22Rv1 (cell line): ENCODE measurements at regions not wholly inside any gene's neighbourhood (a gene's known extent, or its start where the extent isn't known, plus 50 kb on each side); places are given as distances from the start of the nearest gene placed in this dataset.

Experiments
- H3K27ac ChIP-seq: fragments of 450-650 bp; 2 replicates; pipeline ENCODE4 v1.5.1; 2017
- CTCF ChIP-seq: fragments of 450-650 bp; IDR thresholded peaks from 2 replicates; pipeline ENCODE4 v1.5.1; 2017; ENCODE audit warnings: mild to moderate bottlenecking
- ZFX ChIP-seq: fragments of 450-650 bp; IDR thresholded peaks from 2 replicates; pipeline ENCODE4 v1.6.1; 2017; ENCODE audit warnings: antibody characterized with exemption, borderline replicate concordance

- TF ChIP-seq ZFX = no peak
- no peak overlapping the region for H3K27ac ChIP-seq
Observed at GRCh38 chr3:168384990-168385389, 289.3 kb upstream of the GOLIM4 start.

- H3K27ac ChIP-seq = no peak overlapping the region
- TF ChIP-seq ZFX = no peak
- TF ChIP-seq CTCF = no peak
Observed at GRCh38 chr3:168383573-168383972, 287.8 kb upstream of the GOLIM4 start.

GRCh38 chr3:168371846-168372245 is 276.1 kb upstream of the GOLIM4 start:
- no peak overlapping the region for H3K27ac ChIP-seq
- no peak for TF ChIP-seq CTCF
- no peak for TF ChIP-seq ZFX

GRCh38 chr3:168364967-168365366 is 269.2 kb upstream of the GOLIM4 start:
- TF ChIP-seq CTCF (no peak), ZFX (no peak)
- H3K27ac ChIP-seq = no peak overlapping the region

GRCh38 chr3:168362661-168363247 is 267.0 kb upstream of the GOLIM4 start:
- H3K27ac ChIP-seq = no peak overlapping the region
- TF ChIP-seq ZFX (no peak), CTCF (no peak)

- no peak overlapping the region for H3K27ac ChIP-seq
- TF ChIP-seq ZFX = no peak
Observed at GRCh38 chr3:168362156-168362555, 266.4 kb upstream of the GOLIM4 start.

- TF ChIP-seq CTCF (no peak), ZFX (no peak)
- H3K27ac ChIP-seq = no peak overlapping the region
Observed at GRCh38 chr3:168360993-168361392, 265.3 kb upstream of the GOLIM4 start.

- H3K27ac ChIP-seq = no peak overlapping the region
- no peak for TF ChIP-seq ZFX
- no peak for TF ChIP-seq CTCF
Observed at GRCh38 chr3:168342946-168343850, 247.5 kb upstream of the GOLIM4 start.
